Kidney glomerular epithelial cell (primary cell): ENCODE measurements at regions not wholly inside any gene's neighbourhood (a gene's known extent, or its start where the extent isn't known, plus 50 kb on each side); places are given as distances from the start of the nearest gene placed in this dataset.
A peak's percentile ranks its signal among the peaks of the same experiment; 100 is the strongest.

Experiments used
- DNase-seq: peaks from one replicate; lab custom pipeline; 2025; lab: John Stamatoyannopoulos, UW

DNA sequence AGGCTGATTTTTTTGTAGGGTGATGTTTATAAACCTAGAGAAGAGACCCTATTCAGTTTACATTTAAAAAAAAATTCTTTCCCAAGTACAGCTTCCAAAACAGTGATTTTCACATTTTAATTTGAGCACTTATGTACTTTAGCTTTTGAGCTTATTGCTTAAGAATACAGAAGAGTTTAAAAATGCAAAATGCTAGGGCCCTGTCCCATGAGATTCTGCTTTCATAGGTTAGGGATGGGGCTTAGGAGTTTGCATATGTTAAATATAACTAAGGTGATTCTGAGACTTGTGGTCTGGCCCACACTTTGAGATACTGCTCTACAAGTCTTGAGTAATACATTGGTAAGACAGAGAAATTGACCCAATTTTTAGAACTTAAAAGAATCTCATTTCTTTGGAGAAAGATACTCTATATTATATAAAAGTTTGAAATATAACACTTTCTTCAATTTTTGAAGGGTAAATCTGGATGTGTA is 137.3 kb upstream of the CWC22 start:
- no peak for DNase-seq

DNA sequence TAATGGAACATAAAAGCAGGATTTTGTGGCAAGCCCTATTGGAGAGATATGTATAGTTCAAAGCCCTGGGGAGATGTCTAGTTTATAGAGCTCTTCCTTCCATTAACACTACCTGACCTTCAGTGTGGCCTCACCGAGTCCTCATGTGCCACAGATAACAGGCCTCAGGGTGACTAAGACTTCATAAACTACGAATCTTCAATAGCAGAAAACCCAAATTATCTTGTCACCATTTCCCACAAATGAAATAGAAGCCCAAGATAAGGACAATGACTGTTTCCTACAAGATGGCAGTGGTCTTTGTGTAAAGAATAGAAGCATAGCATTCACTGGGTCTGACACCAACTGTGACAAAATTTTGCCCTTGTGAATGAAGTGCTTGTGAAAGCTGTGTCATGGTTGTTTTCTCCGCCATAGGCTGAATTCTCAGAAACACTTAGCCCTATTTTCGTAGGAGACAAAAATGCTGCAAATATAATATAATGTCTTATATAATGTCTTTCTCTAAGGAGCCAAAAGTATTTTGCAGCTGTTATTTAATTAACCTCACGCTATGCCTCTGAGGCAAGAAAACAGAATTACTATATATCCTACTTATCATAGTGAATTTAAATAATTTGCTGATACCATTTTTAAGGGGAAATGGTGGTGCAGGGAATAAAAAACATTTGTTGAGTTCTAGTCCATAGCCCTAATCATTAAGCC is 136.7 kb upstream of the CWC22 start:
- no peak for DNase-seq

DNA sequence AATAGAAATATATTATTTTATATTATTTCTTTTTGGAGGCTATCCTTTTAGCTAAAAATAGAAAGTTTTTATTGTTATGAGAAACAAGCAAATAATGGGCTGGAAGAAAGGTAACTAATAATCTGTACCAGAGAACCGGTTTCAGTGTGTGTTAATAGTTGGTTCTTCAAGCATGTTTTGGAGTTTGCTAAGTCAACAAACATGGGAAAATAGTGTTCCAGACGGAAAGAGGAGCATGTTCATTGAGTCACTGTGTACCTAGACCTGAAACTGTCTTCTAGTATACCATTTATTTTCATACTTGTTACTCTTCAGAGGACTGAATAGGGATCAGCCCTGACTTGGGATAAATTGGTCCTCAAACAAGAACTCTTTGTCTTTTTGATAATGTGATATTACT is 134.5 kb upstream of the CWC22 start:
- no peak for DNase-seq

DNA sequence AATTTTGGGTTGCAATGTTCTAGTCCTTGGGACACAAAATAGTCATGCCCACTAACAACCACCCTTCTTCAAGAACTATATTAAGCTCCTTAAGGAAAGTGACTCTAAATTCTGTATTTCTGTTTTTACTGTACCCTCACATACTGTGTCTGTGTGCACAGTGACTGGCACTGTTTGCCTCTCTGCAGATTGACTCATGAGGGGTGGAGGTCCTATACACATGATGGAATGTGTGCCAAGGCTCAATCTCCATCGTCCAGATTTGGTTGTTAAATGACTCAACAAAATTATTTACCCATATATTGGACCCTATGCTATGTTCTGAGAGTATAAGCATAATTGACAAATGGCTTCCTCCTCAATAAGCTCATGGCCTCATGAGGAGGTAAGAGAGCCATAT is 126.6 kb upstream of the CWC22 start:
- DNase-seq = no peak

- DNase-seq = no peak
Observed at GRCh38 chr2:180130403-180130802, 123.3 kb upstream of the CWC22 start.

GRCh38 chr2:180128861-180129260 is 121.8 kb upstream of the CWC22 start:
- no peak for DNase-seq

GRCh38 chr2:180125245-180125962 is 118.3 kb upstream of the CWC22 start:
- peak; percentile 94 for DNase-seq

- peak; percentile 46 for DNase-seq
Observed at GRCh38 chr2:180124273-180125139, 117.4 kb upstream of the CWC22 start.

DNA sequence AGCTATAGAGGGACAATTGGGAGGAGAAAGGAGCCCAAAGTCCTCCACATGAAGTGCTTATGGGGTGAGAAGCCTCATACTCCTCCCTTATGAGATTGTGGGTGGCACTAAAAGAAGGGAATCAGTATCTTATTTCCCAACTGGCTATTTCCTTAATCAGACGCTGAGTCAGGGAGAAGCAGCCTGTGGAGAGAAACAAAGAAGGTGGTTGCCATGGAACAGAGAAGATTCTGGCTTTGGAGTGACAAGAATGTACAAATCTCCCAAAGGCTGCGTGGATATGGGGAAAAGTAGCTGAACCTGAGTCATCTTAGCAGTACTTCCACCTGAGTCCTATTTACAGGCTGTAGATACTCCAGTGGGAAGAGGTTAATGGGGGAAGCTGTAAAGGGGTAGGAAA is 115.8 kb upstream of the CWC22 start:
- no peak for DNase-seq

DNA sequence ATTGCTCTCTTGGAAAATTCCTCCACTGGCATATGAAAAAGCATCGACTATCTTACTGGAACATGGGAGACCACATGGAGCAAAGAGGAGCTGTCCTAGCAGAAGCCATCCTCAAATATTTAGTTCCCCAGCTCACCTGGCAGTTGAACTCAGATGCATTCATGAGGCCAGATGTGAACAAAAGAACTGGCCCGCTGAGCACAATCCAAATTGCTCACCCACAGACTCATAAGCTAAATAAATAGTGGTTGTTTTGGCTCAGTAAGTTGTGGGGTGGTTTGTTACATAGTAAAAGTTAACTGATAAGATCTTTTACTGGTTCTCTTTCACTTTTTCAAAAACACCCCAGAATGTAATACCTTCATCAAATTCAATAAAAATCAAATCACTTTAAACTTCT is 108.6 kb upstream of the CWC22 start:
- DNase-seq = no peak

DNA sequence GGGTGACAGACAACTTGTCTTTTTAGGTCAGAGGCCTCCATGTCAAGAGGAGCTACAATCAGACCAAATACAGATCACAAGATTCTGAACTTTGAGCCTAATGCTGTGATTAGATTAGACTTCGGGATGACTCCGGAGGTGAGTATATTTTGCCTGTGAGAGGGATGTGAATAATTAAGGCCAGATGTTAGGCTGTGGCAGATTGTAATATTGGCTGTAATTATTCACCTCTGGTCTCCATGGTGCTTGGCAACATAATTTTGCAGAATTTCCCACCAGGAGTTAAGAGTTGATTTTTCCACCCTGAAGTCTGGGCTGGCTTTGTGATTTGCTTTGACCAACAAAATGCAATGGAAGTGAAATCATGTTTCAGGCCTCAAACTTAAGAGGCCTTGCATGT is 108.2 kb upstream of the CWC22 start:
- no peak for DNase-seq

GRCh38 chr2:180111901-180112300 is 104.8 kb upstream of the CWC22 start:
- DNase-seq = no peak

- DNase-seq = no peak
Observed at GRCh38 chr2:180110469-180110868, 103.4 kb upstream of the CWC22 start.

DNA sequence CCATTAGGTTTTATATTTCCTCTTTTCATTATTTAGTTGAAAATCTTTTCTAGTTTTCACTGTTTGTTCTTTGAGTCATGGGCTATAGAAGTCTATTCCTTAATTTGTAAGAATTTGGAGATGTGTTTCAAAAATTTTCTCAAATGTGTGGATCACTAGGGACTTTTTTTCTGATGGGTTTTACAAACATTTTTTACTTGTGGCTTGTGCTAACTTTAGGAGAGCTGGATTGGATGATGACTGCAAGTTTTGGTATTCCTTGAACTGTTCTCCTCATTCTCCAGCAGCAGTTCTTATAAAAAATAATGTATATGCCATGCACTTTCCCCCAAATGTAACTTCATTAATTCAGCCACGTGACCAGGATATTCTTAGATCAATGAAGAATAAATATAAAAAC is 94.7 kb upstream of the CWC22 start:
- DNase-seq = no peak

DNA sequence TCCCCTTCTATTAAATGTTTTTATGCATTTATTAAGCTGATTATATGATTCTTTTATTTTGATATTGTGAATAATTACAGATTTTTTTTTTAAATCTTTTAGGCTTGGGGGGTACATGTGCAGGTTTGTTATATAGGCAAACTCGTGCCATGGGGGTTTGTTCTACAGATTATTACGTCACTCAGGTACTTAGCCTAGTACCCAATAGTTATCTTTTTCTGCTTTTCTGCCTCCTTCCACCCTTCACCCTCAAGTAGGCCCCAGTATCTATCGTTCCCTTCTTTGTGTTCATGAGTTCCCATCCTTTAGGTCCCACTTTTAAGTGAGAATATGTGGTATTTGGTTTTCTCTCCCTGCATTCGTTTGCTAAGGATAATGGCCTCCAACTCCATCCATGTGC is 92.2 kb upstream of the CWC22 start:
- DNase-seq = no peak

DNA sequence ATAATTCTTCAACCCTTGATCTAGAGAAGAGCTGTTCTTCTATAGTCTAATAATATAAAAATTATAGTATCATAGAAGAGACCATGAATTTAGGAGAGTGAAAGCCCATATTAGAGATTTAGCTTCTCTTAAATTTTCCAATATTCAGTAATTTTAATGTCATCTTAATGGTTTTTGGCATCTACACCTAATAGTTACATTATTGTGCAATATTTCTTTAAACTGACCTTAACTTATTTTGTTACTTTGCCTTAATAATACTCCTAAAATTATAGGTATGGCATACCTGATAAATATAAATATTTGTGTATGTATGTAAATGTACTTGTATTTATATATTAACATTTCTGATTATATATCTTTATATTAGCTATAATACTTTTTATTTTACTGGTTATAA is 78.0 kb upstream of the CWC22 start:
- DNase-seq = no peak

- DNase-seq = peak; percentile 14
Observed at GRCh38 chr2:180077295-180077906, 70.3 kb upstream of the CWC22 start.

DNA sequence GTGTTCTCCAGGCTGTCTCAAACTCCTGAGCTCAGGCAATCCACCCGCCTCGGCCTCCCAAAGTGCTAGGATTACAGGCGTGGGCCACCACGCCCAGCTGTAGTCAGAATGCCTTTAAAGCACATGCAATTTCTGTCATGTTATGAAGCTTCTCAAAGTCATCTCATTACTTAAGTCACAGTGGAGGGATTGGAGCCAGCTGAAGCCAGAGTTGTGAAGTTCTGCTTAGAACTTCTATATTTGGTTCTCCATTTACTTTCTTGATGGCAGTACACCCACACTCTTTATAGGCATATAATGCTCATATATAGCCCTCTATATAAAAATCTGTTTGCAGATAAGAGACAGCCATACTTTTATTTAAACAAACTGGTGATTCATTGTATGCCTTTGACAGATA is 68.8 kb upstream of the CWC22 start:
- DNase-seq = no peak

- DNase-seq = no peak
Observed at GRCh38 chr2:180071797-180072196, 64.7 kb upstream of the CWC22 start.

DNA sequence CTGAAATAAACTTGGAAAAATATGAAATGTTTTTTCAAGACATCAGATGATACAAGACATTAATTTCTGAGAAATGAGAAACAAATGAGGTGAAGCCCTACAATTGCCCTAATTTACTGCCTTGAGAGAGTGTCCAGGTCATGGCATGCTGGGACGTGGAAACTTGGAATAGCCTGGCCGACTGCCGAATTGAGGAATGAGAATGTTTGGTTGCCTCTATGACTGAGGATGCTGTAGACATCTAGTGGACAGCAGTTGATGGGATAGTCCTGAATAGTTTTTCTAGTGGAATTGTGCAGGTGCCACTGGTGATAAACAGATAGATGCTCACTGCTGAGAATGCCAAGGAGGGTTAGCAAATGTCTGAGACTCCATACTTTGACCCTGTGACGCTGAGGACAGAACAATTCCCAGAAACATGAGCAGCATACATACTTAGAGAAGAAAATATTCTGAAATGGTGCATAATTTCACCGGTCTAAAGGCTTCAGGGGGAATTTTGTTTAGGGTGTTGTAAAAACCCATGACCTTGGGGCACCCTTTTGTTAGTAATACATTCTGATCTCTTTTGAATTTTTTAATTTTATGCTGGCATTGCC is 56.5 kb upstream of the CWC22 start:
- DNase-seq = no peak

- no peak for DNase-seq
Observed at GRCh38 chr2:180062178-180062577, 55.1 kb upstream of the CWC22 start.

- DNase-seq = no peak
Observed at GRCh38 chr2:180061546-180061945, 54.4 kb upstream of the CWC22 start.
